Activated T-cell treated with anti-CD3 and anti-CD28 coated beads, Interleukin-2, amount 50 U/mL, for 24 hours (primary cell): ENCODE measurements at regions not wholly inside any gene's neighbourhood (a gene's known extent, or its start where the extent isn't known, plus 50 kb on each side); places are given as distances from the start of the nearest gene placed in this dataset.

Experiments
- DNase-seq: peaks from one replicate; pipeline ENCODE4 v3.0.0-alpha.2; 2020
- H3K27ac Mint-ChIP-seq: 2 replicates; pipeline ENCODE4 v1.8.0; 2020; ENCODE audit warnings: mild to moderate bottlenecking, mixed read lengths
- H3K27me3 Mint-ChIP-seq: 2 replicates; pipeline ENCODE4 v1.8.0; 2020; ENCODE audit warnings: mixed read lengths
- H3K36me3 Mint-ChIP-seq: 2 replicates; pipeline ENCODE4 v1.8.0; 2020; ENCODE audit warnings: low read depth, mixed read lengths
- H3K4me1 Mint-ChIP-seq: 2 replicates; pipeline ENCODE4 v1.8.0; 2020; ENCODE audit warnings: low read depth, mixed read lengths
- H3K4me3 Mint-ChIP-seq: 2 replicates; pipeline ENCODE4 v1.8.0; 2020; ENCODE audit warnings: mild to moderate bottlenecking, moderate library complexity, mixed read lengths
- H3K9me3 Mint-ChIP-seq: 2 replicates; pipeline ENCODE4 v1.8.0; 2020; ENCODE audit warnings: mixed read lengths

GRCh38 chr7:38002689-38003088, 82.2 kb downstream of the EPDR1 start:
- peaks cover 11% of the 10 kb centered on the region for H3K27me3 Mint-ChIP-seq
- no peaks in the 10 kb centered on the region for H3K36me3 Mint-ChIP-seq
- H3K4me3 Mint-ChIP-seq = no peak overlapping the region
- no peak for DNase-seq
- no peaks in the 10 kb centered on the region for H3K4me1 Mint-ChIP-seq
- no peak overlapping the region for H3K27ac Mint-ChIP-seq
- H3K9me3 Mint-ChIP-seq = no peaks in the 10 kb centered on the region

GRCh38 chr7:38006559-38006958, 86.1 kb downstream of the EPDR1 start:
- Mint-ChIP-seq H3K9me3 (peaks cover 9% of the 10 kb centered on the region), H3K4me3 (no peak overlapping the region), H3K27me3 (peaks cover 14% of the 10 kb centered on the region), H3K36me3 (no peaks in the 10 kb centered on the region), H3K27ac (no peak overlapping the region), H3K4me1 (no peaks in the 10 kb centered on the region)
- DNase-seq = no peak

GRCh38 chr7:38007096-38007495, 86.7 kb downstream of the EPDR1 start:
- H3K27me3 Mint-ChIP-seq = peaks cover 14% of the 10 kb centered on the region
- H3K36me3 Mint-ChIP-seq = no peaks in the 10 kb centered on the region
- H3K4me1 Mint-ChIP-seq = no peaks in the 10 kb centered on the region
- H3K27ac Mint-ChIP-seq = no peak overlapping the region
- peaks cover 9% of the 10 kb centered on the region for H3K9me3 Mint-ChIP-seq
- H3K4me3 Mint-ChIP-seq = no peak overlapping the region
- no peak for DNase-seq

DNA sequence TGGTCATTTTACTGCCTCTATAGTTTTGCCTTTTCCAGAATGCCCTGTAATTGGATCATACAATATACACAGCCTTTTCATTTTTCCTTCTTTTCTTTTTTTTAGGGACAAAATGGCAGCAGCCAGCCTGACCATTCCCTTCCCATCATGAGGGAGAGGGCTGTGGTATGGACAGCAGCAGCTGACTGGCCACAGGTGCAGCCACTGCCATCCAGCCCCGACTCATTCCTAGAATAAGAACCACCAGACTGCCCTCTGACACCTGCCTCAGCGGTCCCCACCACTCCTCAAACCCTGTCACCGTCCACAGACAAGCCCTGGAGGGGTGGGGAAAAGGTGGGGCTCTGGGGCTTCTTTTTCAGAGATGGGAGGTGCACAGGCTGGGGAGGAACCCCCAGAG, 92.8 kb downstream of the EPDR1 start:
- no peak for DNase-seq
- Mint-ChIP-seq H3K4me3 (no peak overlapping the region), H3K36me3 (no peaks in the 10 kb centered on the region), H3K27ac (no peak overlapping the region), H3K4me1 (no peaks in the 10 kb centered on the region), H3K27me3 (peaks cover 20% of the 10 kb centered on the region), H3K9me3 (peaks cover 9% of the 10 kb centered on the region)

DNA sequence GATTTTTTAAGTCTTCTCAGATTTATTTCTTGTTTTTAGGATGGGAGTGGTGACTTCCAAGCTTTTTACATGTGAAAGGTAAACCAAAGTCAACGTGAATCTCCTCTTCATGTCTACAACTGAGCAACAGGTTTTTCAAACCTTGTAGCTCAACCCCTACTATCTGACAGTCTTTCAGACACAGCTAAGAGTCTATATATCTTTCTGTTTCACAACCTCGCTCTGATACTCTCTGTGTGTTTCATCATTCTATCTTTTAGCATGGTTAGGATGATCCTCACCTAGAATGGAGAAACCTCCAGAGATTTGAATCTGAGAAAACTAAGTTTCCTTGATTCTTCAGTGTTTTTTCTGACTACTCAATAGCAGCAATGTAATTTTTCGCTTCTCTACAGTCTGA, 96.1 kb downstream of the EPDR1 start:
- no peaks in the 10 kb centered on the region for H3K36me3 Mint-ChIP-seq
- no peak for DNase-seq
- no peaks in the 10 kb centered on the region for H3K4me1 Mint-ChIP-seq
- no peak overlapping the region for H3K4me3 Mint-ChIP-seq
- H3K27me3 Mint-ChIP-seq = peaks cover 19% of the 10 kb centered on the region
- H3K9me3 Mint-ChIP-seq = no peaks in the 10 kb centered on the region
- H3K27ac Mint-ChIP-seq = no peak overlapping the region

DNA sequence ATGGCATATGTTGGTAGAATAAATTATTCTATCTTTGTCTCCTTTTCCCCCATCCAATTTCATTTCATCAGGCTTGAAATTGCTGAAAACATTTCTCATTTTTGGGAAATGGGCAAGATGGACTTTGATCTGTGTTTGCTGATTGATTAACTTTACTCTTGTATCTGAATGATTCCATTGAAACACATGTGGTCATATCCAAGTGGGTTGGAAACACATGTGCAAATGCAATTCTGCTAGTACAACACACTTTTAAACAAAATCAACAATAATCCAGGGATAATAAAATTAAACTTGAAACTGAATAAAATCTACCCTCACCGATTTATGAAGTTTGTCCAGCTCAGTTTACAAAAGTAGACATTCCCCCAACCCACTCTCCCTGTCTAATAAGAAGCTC, 96.9 kb downstream of the EPDR1 start:
- Mint-ChIP-seq H3K9me3 (no peaks in the 10 kb centered on the region), H3K27me3 (peaks cover 22% of the 10 kb centered on the region), H3K4me3 (no peak overlapping the region), H3K4me1 (no peaks in the 10 kb centered on the region), H3K27ac (no peak overlapping the region), H3K36me3 (no peaks in the 10 kb centered on the region)
- no peak for DNase-seq

DNA sequence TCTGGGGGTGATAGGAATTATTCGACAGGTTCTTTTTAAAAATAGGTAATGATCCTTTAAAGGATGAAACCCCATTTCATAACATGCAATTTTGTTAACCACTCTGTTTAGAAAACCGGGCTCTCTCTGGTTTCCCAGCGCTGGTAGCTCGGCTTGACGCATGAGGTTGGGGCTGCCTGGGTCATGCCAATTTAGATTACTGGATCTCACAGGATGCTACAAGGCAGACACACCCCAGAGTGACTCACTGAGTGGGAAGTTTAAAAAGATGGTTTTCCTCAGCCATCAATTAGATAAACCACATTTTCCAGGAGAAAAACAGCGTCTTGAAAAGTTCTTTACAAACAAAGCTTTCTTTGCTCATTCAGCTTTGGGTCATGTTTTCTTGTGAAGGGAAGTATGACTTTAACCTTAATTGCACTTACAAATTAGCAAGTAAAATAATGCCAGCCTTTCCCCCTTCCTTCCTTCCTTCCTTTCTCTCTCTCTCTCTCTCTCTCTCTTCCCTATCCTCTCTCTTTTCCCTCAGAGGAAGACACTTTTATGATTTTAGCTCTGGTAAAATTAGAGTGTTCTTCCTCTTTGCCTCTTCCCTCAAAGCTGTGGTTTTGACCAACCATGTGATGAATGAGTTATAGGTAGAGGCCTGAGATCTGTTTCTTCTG, 99.8 kb downstream of the EPDR1 start:
- no peaks in the 10 kb centered on the region for H3K4me1 Mint-ChIP-seq
- H3K36me3 Mint-ChIP-seq = no peaks in the 10 kb centered on the region
- peaks cover 27% of the 10 kb centered on the region for H3K27me3 Mint-ChIP-seq
- DNase-seq = no peak
- no peaks in the 10 kb centered on the region for H3K9me3 Mint-ChIP-seq
- H3K4me3 Mint-ChIP-seq = no peak overlapping the region
- H3K27ac Mint-ChIP-seq = no peak overlapping the region

- DNase-seq = no peak
- no peaks in the 10 kb centered on the region for H3K36me3 Mint-ChIP-seq
- H3K4me3 Mint-ChIP-seq = no peak overlapping the region
- no peaks in the 10 kb centered on the region for H3K9me3 Mint-ChIP-seq
- no peak overlapping the region for H3K27ac Mint-ChIP-seq
- H3K27me3 Mint-ChIP-seq = peaks cover 20% of the 10 kb centered on the region
- no peaks in the 10 kb centered on the region for H3K4me1 Mint-ChIP-seq
Measured at GRCh38 chr7:38021892-38022291, 101.5 kb downstream of the EPDR1 start.

DNA sequence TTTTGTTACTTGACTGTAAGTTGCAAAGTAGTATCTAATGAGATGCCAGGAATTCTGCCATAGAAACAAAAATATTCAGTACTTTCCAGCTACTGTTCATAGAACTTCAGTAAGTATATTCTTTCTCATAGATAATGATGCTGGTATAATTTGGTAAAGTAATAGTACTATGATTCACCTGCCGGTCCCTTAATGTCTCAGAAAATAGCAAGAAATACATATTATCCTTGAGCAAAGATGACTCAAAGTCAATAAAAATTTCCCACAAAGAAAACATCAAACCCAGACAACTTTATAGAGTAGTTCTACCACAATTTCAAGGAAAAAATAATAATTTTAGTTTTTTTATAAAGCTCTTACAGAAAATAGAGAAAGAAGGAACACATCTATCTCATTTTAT, 105.4 kb downstream of the EPDR1 start:
- Mint-ChIP-seq H3K4me3 (no peak overlapping the region), H3K9me3 (no peaks in the 10 kb centered on the region), H3K36me3 (no peaks in the 10 kb centered on the region), H3K27ac (no peak overlapping the region), H3K4me1 (no peaks in the 10 kb centered on the region), H3K27me3 (peaks cover 9% of the 10 kb centered on the region)
- DNase-seq = no peak

DNA sequence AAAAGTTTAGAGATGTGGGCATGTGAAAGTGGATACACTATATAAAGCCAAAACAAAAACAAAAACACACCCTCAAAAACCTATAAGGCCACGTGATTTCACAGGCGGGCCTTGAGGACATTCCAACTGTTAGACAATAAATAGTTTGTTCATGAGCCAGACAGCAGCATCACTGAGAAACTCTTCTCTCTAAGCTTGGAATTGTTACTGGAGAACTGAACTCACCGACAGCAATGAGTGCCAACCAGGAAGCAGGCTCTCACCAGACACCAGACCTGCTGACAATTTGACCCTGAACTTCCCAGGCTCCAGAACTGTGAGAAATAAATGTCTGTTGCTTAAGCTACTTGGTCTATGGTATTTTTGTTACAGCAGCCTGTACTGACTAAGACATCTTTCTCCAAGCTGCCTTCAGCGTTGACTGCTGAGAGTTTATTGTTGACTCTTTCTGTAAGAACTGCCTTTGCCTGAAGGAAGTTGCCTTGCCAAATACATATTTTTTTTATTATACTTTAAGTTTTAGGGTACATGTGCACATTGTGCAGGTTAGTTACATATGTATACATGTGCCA, 107.5 kb downstream of the EPDR1 start:
- Mint-ChIP-seq H3K9me3 (no peaks in the 10 kb centered on the region), H3K27me3 (peaks cover 5% of the 10 kb centered on the region), H3K4me1 (no peaks in the 10 kb centered on the region), H3K36me3 (no peaks in the 10 kb centered on the region), H3K4me3 (no peak overlapping the region), H3K27ac (no peak overlapping the region)
- no peak for DNase-seq

DNA sequence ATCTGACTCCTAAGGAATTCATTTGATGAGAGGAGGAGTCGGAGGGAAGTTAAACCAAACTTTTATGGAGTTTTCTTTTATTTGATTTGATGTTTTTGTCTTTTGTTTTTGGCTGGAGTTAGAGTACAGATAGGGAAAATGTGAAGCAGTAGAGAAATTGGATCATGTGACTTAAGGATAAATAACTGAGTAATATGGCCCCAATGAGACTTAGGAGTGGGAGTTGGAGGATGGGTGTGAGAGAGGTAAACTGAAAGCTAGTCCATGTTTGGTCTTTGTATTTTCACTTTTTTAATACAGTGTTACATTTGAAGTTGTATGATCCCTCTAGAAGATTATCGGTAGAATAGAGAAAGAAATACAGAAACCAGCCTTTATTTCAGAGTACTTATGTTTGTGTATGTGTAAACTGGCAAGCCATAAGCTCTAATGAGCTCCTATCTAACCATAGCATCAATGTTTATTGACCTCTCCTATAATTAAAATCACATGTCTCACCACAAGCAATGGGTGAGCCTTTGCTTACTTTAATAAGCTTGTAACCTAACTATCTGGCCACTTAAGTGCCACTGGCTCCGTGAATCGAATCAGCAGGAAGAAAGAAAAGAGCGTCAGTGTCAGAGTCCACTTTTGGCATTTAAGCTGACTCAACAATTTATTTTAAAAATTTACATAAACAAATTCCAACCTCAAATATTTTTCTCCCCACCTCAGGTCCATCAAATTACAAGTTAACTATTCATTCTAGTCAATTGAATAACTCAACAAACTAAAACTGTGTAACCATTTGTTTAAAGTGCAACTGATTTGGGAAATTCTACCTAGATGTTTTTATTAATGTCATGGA, 113.8 kb downstream of the EPDR1 start:
- H3K4me1 Mint-ChIP-seq = no peaks in the 10 kb centered on the region
- no peak overlapping the region for H3K27ac Mint-ChIP-seq
- H3K27me3 Mint-ChIP-seq = peaks cover 13% of the 10 kb centered on the region
- no peak overlapping the region for H3K4me3 Mint-ChIP-seq
- no peaks in the 10 kb centered on the region for H3K36me3 Mint-ChIP-seq
- DNase-seq = no peak
- H3K9me3 Mint-ChIP-seq = no peaks in the 10 kb centered on the region

DNA sequence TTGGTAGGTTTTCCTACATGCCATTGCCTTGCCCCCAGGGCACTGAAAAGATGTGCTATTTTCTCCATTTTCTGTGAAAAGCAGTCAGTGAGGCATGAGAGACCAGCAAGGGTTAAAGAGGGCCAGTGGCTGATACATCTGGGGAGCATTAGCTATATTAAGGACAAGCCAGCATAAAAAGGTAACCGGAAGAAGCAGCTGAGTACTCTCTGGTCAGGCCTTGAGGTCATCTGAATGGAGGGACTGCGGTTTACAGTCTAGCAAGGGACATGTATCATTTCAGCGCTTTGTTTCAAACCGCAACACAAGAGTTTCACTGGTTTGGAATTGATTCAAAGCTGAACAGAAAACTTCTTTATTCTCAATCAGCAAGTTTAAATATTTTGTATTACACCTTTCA, 120.4 kb downstream of the EPDR1 start:
- H3K4me3 Mint-ChIP-seq = no peak overlapping the region
- no peak overlapping the region for H3K27ac Mint-ChIP-seq
- no peaks in the 10 kb centered on the region for H3K36me3 Mint-ChIP-seq
- no peak for DNase-seq
- H3K4me1 Mint-ChIP-seq = no peaks in the 10 kb centered on the region
- H3K9me3 Mint-ChIP-seq = no peaks in the 10 kb centered on the region
- H3K27me3 Mint-ChIP-seq = peaks cover 5% of the 10 kb centered on the region

DNA sequence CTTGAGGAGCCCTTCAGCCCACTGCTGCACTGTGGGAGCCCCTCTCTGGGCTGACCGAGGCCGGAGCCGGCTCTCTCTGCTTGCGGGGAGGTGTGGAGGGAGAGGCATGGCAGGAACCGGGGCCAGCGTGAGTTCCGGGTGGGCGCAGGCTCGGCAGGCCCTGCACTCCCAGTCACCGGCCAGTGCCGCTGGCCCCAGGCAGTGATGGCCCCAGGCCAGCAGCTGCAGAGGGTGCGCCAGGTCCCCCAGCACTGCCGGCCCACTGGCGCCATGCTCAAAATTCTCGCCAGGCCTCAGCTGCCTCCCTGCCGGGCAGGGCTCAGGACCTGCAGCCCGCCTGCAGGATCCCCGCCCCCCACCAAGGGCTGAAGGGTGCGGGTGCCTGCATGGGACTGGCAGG, 128.4 kb upstream of the STARD3NL start:
- Mint-ChIP-seq H3K36me3 (no peaks in the 10 kb centered on the region), H3K4me1 (no peaks in the 10 kb centered on the region), H3K9me3 (peaks cover 7% of the 10 kb centered on the region), H3K4me3 (no peak overlapping the region), H3K27me3 (peaks cover 27% of the 10 kb centered on the region), H3K27ac (no peak overlapping the region)
- DNase-seq = no peak

- Mint-ChIP-seq H3K4me3 (no peak overlapping the region), H3K27me3 (peaks cover 27% of the 10 kb centered on the region), H3K4me1 (no peaks in the 10 kb centered on the region), H3K9me3 (peaks cover 7% of the 10 kb centered on the region), H3K27ac (no peak overlapping the region), H3K36me3 (no peaks in the 10 kb centered on the region)
- no peak for DNase-seq
Measured at GRCh38 chr7:38051311-38051710, 126.7 kb upstream of the STARD3NL start.

GRCh38 chr7:38051786-38052185, 126.3 kb upstream of the STARD3NL start:
- Mint-ChIP-seq H3K27me3 (peaks cover 27% of the 10 kb centered on the region), H3K4me3 (no peak overlapping the region), H3K4me1 (no peaks in the 10 kb centered on the region), H3K36me3 (no peaks in the 10 kb centered on the region), H3K9me3 (peaks cover 7% of the 10 kb centered on the region), H3K27ac (no peak overlapping the region)
- no peak for DNase-seq
